Liver (tissue), 3 donors: ENCODE measurements at regions not wholly inside any gene's neighbourhood (a gene's known extent, or its start where the extent isn't known, plus 50 kb on each side); places are given as distances from the start of the nearest gene placed in this dataset.
"Not testable (repeated sequence)": the region's sequence is repeated elsewhere in the genome, so short reads cannot be mapped to it uniquely, and the experiment has no call there.

ENCODE experiments used
- CTCF ChIP-seq: fragments of 150-350 bp; IDR thresholded peaks from 2 replicates; pipeline ENCODE4 v1.5.1; 2017; ENCODE audit warnings: improper control_type of control experiment, low read depth, low read length; ENCODE audit not compliant: missing input control
- EGR1 ChIP-seq, 2 donors: IDR thresholded peaks; 2 replicates each; pipeline ENCODE4 v1.6.1; 2016 to 2018; ENCODE audit warnings: antibody characterized with exemption in 2 of 2, low read depth in 2 of 2
- GABPA ChIP-seq, 2 donors: IDR thresholded peaks in 1 of 2; conservative IDR thresholded peaks in 1 of 2; 2 replicates each; pipeline ENCODE4 v1.6.1; 2016; ENCODE audit warnings: antibody characterized with exemption in 2 of 2, mild to moderate bottlenecking in 1 of 2, moderate library complexity in 1 of 2
- JUND ChIP-seq, 2 donors: IDR thresholded peaks; 2 replicates each; pipeline ENCODE4 v1.6.1; 2016; ENCODE audit warnings: antibody characterized with exemption in 2 of 2
- NR2F2 ChIP-seq: IDR thresholded peaks from 2 replicates; pipeline ENCODE4 v1.6.1; 2016; ENCODE audit warnings: antibody characterized with exemption
- RAD21 ChIP-seq, 2 donors: IDR thresholded peaks; 2 replicates each; pipeline ENCODE4 v1.6.1; 2016; ENCODE audit warnings: antibody characterized with exemption in 2 of 2, mild to moderate bottlenecking in 2 of 2
- REST ChIP-seq: IDR thresholded peaks from 2 replicates; pipeline ENCODE4 v1.6.1; 2016; ENCODE audit warnings: antibody characterized with exemption, mild to moderate bottlenecking
- SP1 ChIP-seq: IDR thresholded peaks from 2 replicates; pipeline ENCODE4 v1.6.1; 2018; ENCODE audit warnings: antibody characterized with exemption, mild to moderate bottlenecking
- TAF1 ChIP-seq: conservative IDR thresholded peaks from 2 replicates; pipeline ENCODE4 v1.6.1; 2016; ENCODE audit warnings: antibody characterized with exemption, mild to moderate bottlenecking
- YY1 ChIP-seq: IDR thresholded peaks from 2 replicates; pipeline ENCODE4 v1.6.1; 2016; ENCODE audit warnings: antibody characterized with exemption, mild to moderate bottlenecking
- donor health status: healthy.
- donor health status: healthy.

GRCh38 chr1:143786381-143786780, 185.4 kb downstream of the FAM72C start:
- not testable (repeated sequence) for TF ChIP-seq CTCF; NR2F2; TAF1; GABPA (IDR thresholded peaks at IDR 0.05 in 1 of 2, conservative IDR thresholded peaks at IDR 0.05 in 1 of 2); JUND (IDR thresholded peaks at IDR 0.05); SP1; YY1; REST; EGR1 (IDR thresholded peaks at IDR 0.05; ENCODE audit: low read depth in 2 of 2); RAD21 (IDR thresholded peaks at IDR 0.05)
